ENCODE measurements at regions not wholly inside any gene's neighbourhood (a gene's known extent, or its start where the extent isn't known, plus 50 kb on each side); places are given as distances from the start of the nearest gene placed in this dataset.

DNA sequence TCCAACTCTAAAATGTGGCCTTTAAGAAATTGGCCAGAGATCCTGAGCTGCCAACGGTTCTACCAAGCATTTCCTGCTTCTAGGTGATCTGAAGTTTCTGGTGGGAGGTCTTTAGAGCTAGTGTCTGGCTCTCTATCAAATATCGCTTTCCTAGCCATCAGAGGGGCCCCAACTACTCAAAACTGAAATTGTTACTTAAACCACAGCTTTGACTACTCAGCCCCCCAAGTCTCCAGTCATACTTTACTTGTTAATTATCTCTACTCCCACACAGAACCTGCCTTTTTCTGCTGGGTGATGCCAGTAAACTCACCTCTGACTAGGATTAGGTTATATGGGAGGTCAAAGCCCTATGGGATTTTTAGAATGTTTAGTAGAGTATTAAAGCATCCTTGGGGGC lies 95.1 kb downstream of the FASLG start:
- H3K27ac ChIP-seq (ENCODE audit: low read depth, low read length), result no peak overlapping the region
- no peaks in the 10 kb centered on the region for H4K20me1 ChIP-seq (ENCODE audit: low read depth, low read length)
- no peaks in the 10 kb centered on the region for H3F3A ChIP-seq (ENCODE audit: insufficient read depth)
- H3K79me2 ChIP-seq (ENCODE audit: insufficient read depth, low read length), result no peaks in the 10 kb centered on the region
- H3K27me3 ChIP-seq (ENCODE audit: low read length), result no peaks in the 10 kb centered on the region
- no peak for TF ChIP-seq EZH2phosphoT487 (conservative IDR thresholded peaks at IDR 0.05; ENCODE audit: low read length)
- no peaks in the 10 kb centered on the region for H3K36me3 ChIP-seq (ENCODE audit: low read length)
- H3K4me3 ChIP-seq (ENCODE audit: insufficient read depth, low read length, poor library complexity, severe bottlenecking), result no peak overlapping the region
- no peak overlapping the region for H3K4me2 ChIP-seq (ENCODE audit: low read depth, low read length, poor library complexity, severe bottlenecking)
- no peak overlapping the region for H3K9ac ChIP-seq (ENCODE audit: low read length)
- H2AFZ ChIP-seq (ENCODE audit: low read depth, low read length, severe bottlenecking), result no peak overlapping the region
- no peaks in the 10 kb centered on the region for H3K9me3 ChIP-seq (ENCODE audit: insufficient read depth, low read length)
- H3K9me2 ChIP-seq (replicated peaks; ENCODE audit: insufficient read depth, low read length), result no peaks in the 10 kb centered on the region

DNA sequence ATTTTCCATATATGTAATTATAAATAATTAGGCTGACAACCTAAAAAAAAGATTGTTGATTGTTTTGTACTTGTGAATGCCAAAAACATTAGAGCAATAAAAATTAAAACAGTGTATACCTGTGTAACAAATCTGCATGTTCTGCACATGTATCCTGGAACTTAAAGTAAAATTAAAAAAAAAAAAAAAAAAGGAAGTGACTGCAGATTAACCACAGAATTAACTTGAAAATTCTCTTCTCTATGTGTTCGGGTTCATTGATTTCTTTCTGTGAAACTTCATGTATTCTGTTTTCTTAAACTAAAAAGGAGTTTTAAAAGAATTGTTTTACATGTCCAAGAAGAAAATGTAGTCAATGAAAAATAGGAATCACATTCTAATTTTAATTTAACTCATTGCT lies 95.7 kb downstream of the FASLG start:
- H3K9me2 ChIP-seq (replicated peaks; ENCODE audit: insufficient read depth, low read length), result no peaks in the 10 kb centered on the region
- H3K79me2 ChIP-seq (ENCODE audit: insufficient read depth, low read length), result no peaks in the 10 kb centered on the region
- no peaks in the 10 kb centered on the region for H3K36me3 ChIP-seq (ENCODE audit: low read length)
- H3K27ac ChIP-seq (ENCODE audit: low read depth, low read length), result no peak overlapping the region
- no peaks in the 10 kb centered on the region for H3K27me3 ChIP-seq (ENCODE audit: low read length)
- no peak overlapping the region for H3K4me3 ChIP-seq (ENCODE audit: insufficient read depth, low read length, poor library complexity, severe bottlenecking)
- H3F3A ChIP-seq (ENCODE audit: insufficient read depth), result no peaks in the 10 kb centered on the region
- no peak for TF ChIP-seq CTCF (IDR thresholded peaks at IDR 0.05; ENCODE audit: insufficient read depth, low read length, poor library complexity, severe bottlenecking)
- TF ChIP-seq EZH2phosphoT487 (conservative IDR thresholded peaks at IDR 0.05; ENCODE audit: low read length), result no peak
- H3K4me2 ChIP-seq (ENCODE audit: low read depth, low read length, poor library complexity, severe bottlenecking), result no peak overlapping the region
- H2AFZ ChIP-seq (ENCODE audit: low read depth, low read length, severe bottlenecking), result no peak overlapping the region
- H3K9me3 ChIP-seq (ENCODE audit: insufficient read depth, low read length), result no peaks in the 10 kb centered on the region
- H3K9ac ChIP-seq (ENCODE audit: low read length), result no peak overlapping the region
- no peaks in the 10 kb centered on the region for H4K20me1 ChIP-seq (ENCODE audit: low read depth, low read length)

GRCh38 chr1:172755099-172755498 lies 96.2 kb downstream of the FASLG start:
- no peak overlapping the region for H3K27ac ChIP-seq (ENCODE audit: low read depth, low read length)
- no peak overlapping the region for H3K9ac ChIP-seq (ENCODE audit: low read length)
- H3F3A ChIP-seq (ENCODE audit: insufficient read depth), result no peaks in the 10 kb centered on the region
- H3K4me2 ChIP-seq (ENCODE audit: low read depth, low read length, poor library complexity, severe bottlenecking), result no peak overlapping the region
- no peak overlapping the region for H2AFZ ChIP-seq (ENCODE audit: low read depth, low read length, severe bottlenecking)
- no peaks in the 10 kb centered on the region for H3K9me2 ChIP-seq (replicated peaks; ENCODE audit: insufficient read depth, low read length)
- no peaks in the 10 kb centered on the region for H3K27me3 ChIP-seq (ENCODE audit: low read length)
- TF ChIP-seq CTCF (IDR thresholded peaks at IDR 0.05; ENCODE audit: insufficient read depth, low read length, poor library complexity, severe bottlenecking) (no peak), EZH2phosphoT487 (conservative IDR thresholded peaks at IDR 0.05; ENCODE audit: low read length) (no peak)
- H3K36me3 ChIP-seq (ENCODE audit: low read length), result no peaks in the 10 kb centered on the region
- no peaks in the 10 kb centered on the region for H4K20me1 ChIP-seq (ENCODE audit: low read depth, low read length)
- H3K79me2 ChIP-seq (ENCODE audit: insufficient read depth, low read length), result no peaks in the 10 kb centered on the region
- no peaks in the 10 kb centered on the region for H3K9me3 ChIP-seq (ENCODE audit: insufficient read depth, low read length)
- no peak overlapping the region for H3K4me3 ChIP-seq (ENCODE audit: insufficient read depth, low read length, poor library complexity, severe bottlenecking)

- H3K27me3 ChIP-seq (ENCODE audit: low read length), result no peaks in the 10 kb centered on the region
- H4K20me1 ChIP-seq (ENCODE audit: low read depth, low read length), result no peaks in the 10 kb centered on the region
- H3K9ac ChIP-seq (ENCODE audit: low read length), result no peak overlapping the region
- no peaks in the 10 kb centered on the region for H3F3A ChIP-seq (ENCODE audit: insufficient read depth)
- no peak overlapping the region for H2AFZ ChIP-seq (ENCODE audit: low read depth, low read length, severe bottlenecking)
- H3K4me3 ChIP-seq (ENCODE audit: insufficient read depth, low read length, poor library complexity, severe bottlenecking), result no peak overlapping the region
- no peak overlapping the region for H3K4me2 ChIP-seq (ENCODE audit: low read depth, low read length, poor library complexity, severe bottlenecking)
- H3K9me3 ChIP-seq (ENCODE audit: insufficient read depth, low read length), result no peaks in the 10 kb centered on the region
- H3K36me3 ChIP-seq (ENCODE audit: low read length), result no peaks in the 10 kb centered on the region
- no peaks in the 10 kb centered on the region for H3K79me2 ChIP-seq (ENCODE audit: insufficient read depth, low read length)
- TF ChIP-seq EZH2phosphoT487 (conservative IDR thresholded peaks at IDR 0.05; ENCODE audit: low read length) (no peak), CTCF (IDR thresholded peaks at IDR 0.05; ENCODE audit: insufficient read depth, low read length, poor library complexity, severe bottlenecking) (no peak)
- H3K27ac ChIP-seq (ENCODE audit: low read depth, low read length), result no peak overlapping the region
- H3K9me2 ChIP-seq (replicated peaks; ENCODE audit: insufficient read depth, low read length), result no peaks in the 10 kb centered on the region
Observed at GRCh38 chr1:172756024-172756423, 97.1 kb downstream of the FASLG start.

Data from SU-DHL-6 (cell line).